GM12878 (cell line): ENCODE measurements at regions not wholly inside any gene's neighbourhood (a gene's known extent, or its start where the extent isn't known, plus 50 kb on each side); places are given as distances from the start of the nearest gene placed in this dataset.

ENCODE experiments used
- ATAC-seq: fragments of 200-7000 bp; cut with Tn5 transposase; 3 replicates; pipeline ENCODE4 v1.9.1; 2020; ENCODE audit warnings: mild to moderate bottlenecking, moderate library complexity
- BruUV-seq: library from RNA; stranded (reverse); fragments of 400-500 nt; replicated peaks from 2 replicates; lab custom pipeline; 2021; lab: Mats Ljungman, UMichigan
- CTCF ChIA-PET: fragments of 300-600 bp; sonication (Branson Sonifier 250); formaldehyde crosslinking; extraction: SDS; loops from one replicate; lab custom pipeline; 2021; ENCODE audit warnings: inconsistent platforms; lab: Yijun Ruan, JAX
- POLR2A ChIA-PET: fragments of 350-600 bp; formaldehyde crosslinking; extraction: SDS; loops from one replicate; lab custom pipeline; 2021; ENCODE audit warnings: inconsistent platforms; lab: Charles Lee
- RAD21 ChIA-PET: fragments of 300-600 bp; sonication (Branson Sonifier 250); formaldehyde crosslinking; loops from one replicate; lab custom pipeline; 2023; ENCODE audit warnings: antibody characterized with exemption; ENCODE audit not compliant: unreplicated experiment; lab: Charles Lee
- SMC1A ChIA-PET: fragments of 300-600 bp; sonication (Branson Sonifier 250); formaldehyde crosslinking; loops from one replicate; lab custom pipeline; 2023; ENCODE audit not compliant: unreplicated experiment, uncharacterized antibody; lab: Charles Lee
- DNase-seq: peaks from one replicate; pipeline ENCODE4 v3.0.0-alpha.2; 2011; ENCODE audit warnings: low read depth, low spot score
- FAIRE-seq: peaks from 3 replicates; lab custom pipeline; 2011; peaks lifted over from hg19 to GRCh38; lab: Jason Lieb, UNC
- H2AFZ ChIP-seq: 2 replicates; pipeline ENCODE4 v1.6.0; 2011; ENCODE audit warnings: low read depth, low read length, control low read depth; ENCODE audit not compliant: control insufficient read depth
- H3K27ac ChIP-seq: 2 replicates; pipeline ENCODE4 v1.5.1; 2011; ENCODE audit warnings: control low read depth; ENCODE audit not compliant: control insufficient read depth, insufficient read depth
- H3K27me3 ChIP-seq, 2 experiments: replicated peaks in 1 of 2; 2 replicates each; pipeline versions ENCODE4 v1.6.0 to v1.6.1; 2011; ENCODE audit warnings: low read length in 1 of 2; ENCODE audit not compliant: control insufficient read depth in 2 of 2, insufficient read depth in 2 of 2
- H3K36me3 ChIP-seq, 2 experiments: 2 replicates each; pipeline ENCODE4 v1.5.1; 2011; ENCODE audit warnings: low read length in 1 of 2; ENCODE audit not compliant: control insufficient read depth in 2 of 2, insufficient read depth in 2 of 2
- H3K4me1 ChIP-seq: 2 replicates; pipeline ENCODE4 v1.6.1; 2011; ENCODE audit warnings: mild to moderate bottlenecking, low read length, moderate library complexity, mixed read lengths; ENCODE audit not compliant: control insufficient read depth, insufficient read depth
- H3K4me2 ChIP-seq: 2 replicates; pipeline ENCODE4 v1.6.0; 2011; ENCODE audit warnings: control low read depth; ENCODE audit not compliant: control insufficient read depth, insufficient read depth
- H3K4me3 ChIP-seq: fragments of 200-600 bp; sonication (generic); 2 replicates; pipeline ENCODE4 v1.5.1; 2016
- H3K79me2 ChIP-seq: 2 replicates; pipeline ENCODE4 v1.6.0; 2011; ENCODE audit warnings: low read length; ENCODE audit not compliant: control insufficient read depth, insufficient read depth
- H3K9ac ChIP-seq: 2 replicates; pipeline ENCODE4 v1.8.0; 2011; ENCODE audit warnings: low read length, control low read depth, mixed read lengths; ENCODE audit not compliant: control insufficient read depth, insufficient read depth
- H3K9me3 ChIP-seq: replicated peaks from 3 replicates; pipeline ENCODE4 v1.5.1; 2011; ENCODE audit warnings: mild to moderate bottlenecking, low read length; ENCODE audit not compliant: control insufficient read depth, insufficient read depth
- H4K20me1 ChIP-seq: 2 replicates; pipeline ENCODE4 v1.6.0; 2011; ENCODE audit not compliant: control insufficient read depth, insufficient read depth
- FOXM1 ChIP-seq: IDR thresholded peaks from 2 replicates; pipeline ENCODE4 v1.6.1; 2012; ENCODE audit warnings: low read depth, mild to moderate bottlenecking, inconsistent platforms, low read length, moderate library complexity
- HDAC6 ChIP-seq: fragments of 200-600 bp; sonication (generic); IDR thresholded peaks from one replicate; pipeline ENCODE4 v1.8.0; 2017; ENCODE audit warnings: antibody characterized with exemption; ENCODE audit not compliant: unreplicated experiment
- IRF4 ChIP-seq: IDR thresholded peaks from 2 replicates; pipeline ENCODE4 v1.6.1; 2011; ENCODE audit warnings: low read depth, low read length
- NRF1 ChIP-seq: conservative IDR thresholded peaks from 2 replicates; pipeline ENCODE4 v1.6.1; 2011; ENCODE audit warnings: mild to moderate bottlenecking, low read depth, low read length, improper control_type of control experiment
- RUNX3 ChIP-seq: IDR thresholded peaks from 2 replicates; pipeline ENCODE4 v1.6.1; 2012; ENCODE audit warnings: low read length, inconsistent platforms
- SIN3A ChIP-seq: IDR thresholded peaks from 2 replicates; pipeline ENCODE4 v1.6.1; 2012; ENCODE audit warnings: low read depth, low read length, improper control_type of control experiment
- SMAD1 ChIP-seq: fragments of 450-650 bp; IDR thresholded peaks from 2 replicates; pipeline ENCODE4 v1.6.1; 2018; ENCODE audit warnings: mild to moderate bottlenecking, low read depth; ENCODE audit not compliant: partially characterized antibody
- SREBF2 ChIP-seq: IDR thresholded peaks from 2 replicates; pipeline ENCODE4 v1.6.1; 2012; ENCODE audit warnings: mild to moderate bottlenecking, low read length
- STAT1 ChIP-seq: fragments of 450-650 bp; conservative IDR thresholded peaks from 2 replicates; pipeline ENCODE4 v1.6.1; 2014; ENCODE audit warnings: antibody characterized with exemption, mild to moderate bottlenecking
- WGBS: methylation state at CpG from one replicate; pipeline ENCODE4 v1.1.6; 2016; ENCODE audit warnings: low lambda C conversion rate; ENCODE audit not compliant: insufficient replicate concordance, insufficient coverage; ENCODE audit errors: missing lambda C conversion rate; 5-methylcytosine and 5-hydroxymethylcytosine counted together
- in situ Hi-C: fragments of 300-500 bp; cut with MboI; formaldehyde crosslinking; loops from 9 replicates; pipeline ENCODE4 v1.14.3; 2018; ENCODE audit warnings: mixed read lengths
- intact Hi-C: fragments of 100-400 bp; cut with micrococcal nuclease; formaldehyde crosslinking; loops from one replicate; pipeline ENCODE4 v1.14.2; 2022; ENCODE audit not compliant: unreplicated experiment
- TF ChIP-seq, protein P1 (sequence below): fragments of 150-350 bp; IDR thresholded peaks from 2 replicates; pipeline ENCODE4 v1.6.1; 2016; ENCODE audit warnings: low read depth, low read length
- TF ChIP-seq, protein P2 (sequence below): fragments of 450-650 bp; IDR thresholded peaks from 2 replicates; pipeline ENCODE4 v1.6.1; 2017; ENCODE audit warnings: borderline replicate concordance
- TF ChIP-seq, protein P3 (sequence below): IDR thresholded peaks from 2 replicates; pipeline ENCODE4 v1.6.1; 2011; ENCODE audit warnings: borderline replicate concordance, low read depth, mild to moderate bottlenecking, moderate library complexity, low read length; ENCODE audit not compliant: insufficient read depth, poor library complexity, severe bottlenecking

DNA sequence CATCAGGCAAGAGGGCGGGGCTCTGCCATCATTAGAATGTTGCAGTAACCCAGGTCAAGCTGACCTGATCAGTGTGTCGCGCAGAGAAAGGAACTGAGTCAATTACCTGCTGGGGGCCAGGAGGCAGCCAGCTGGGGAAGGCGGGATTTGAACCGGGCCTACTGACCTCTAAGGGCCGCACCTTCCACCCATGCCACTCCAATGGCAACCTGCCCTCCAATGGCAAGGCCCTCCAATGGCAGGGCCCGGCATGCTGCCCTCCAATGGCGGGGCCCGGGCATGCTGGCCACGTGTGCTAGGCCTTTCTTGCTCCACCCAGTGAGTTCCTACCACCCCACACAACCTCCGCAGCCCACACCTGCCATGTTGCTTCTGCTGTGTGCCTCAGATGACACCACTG lies 407.6 kb downstream of the CTTN start:
- H3K36me3 ChIP-seq = no peaks in the 10 kb centered on the region
- H3K27me3 ChIP-seq = no peaks in the 10 kb centered on the region; a peak in 1 of 4 replicates
- H3K9ac ChIP-seq = no peak overlapping the region
- no peak for FAIRE-seq
- 48% methylated on average over 11 of the region's 11 CpGs for WGBS
- no peaks in the 10 kb centered on the region for H3K9me3 ChIP-seq
- no peaks in the 10 kb centered on the region for H3K4me1 ChIP-seq
- no peak overlapping the region for H2AFZ ChIP-seq
- no peaks in the 10 kb centered on the region for H3K79me2 ChIP-seq
- no peaks in the 10 kb centered on the region for H4K20me1 ChIP-seq
- POLR2A ChIA-PET = no interaction called here
- in situ Hi-C loops = no loop called here
- no TSS peak for BruUV-seq
- no peak for DNase-seq
- H3K4me2 ChIP-seq = no peak overlapping the region
- H3K4me3 ChIP-seq = no peak overlapping the region
- intact Hi-C loops = no loop called here
- no peak for ATAC-seq
- H3K27ac ChIP-seq = no peak overlapping the region
- SMC1A ChIA-PET = no interaction called here
- TF ChIP-seq FOXM1 (no peak), SMAD1 (no peak), HDAC6 (no peak), IRF4 (no peak), SREBF2 (no peak), RUNX3 (no peak), STAT1 (no peak), NRF1 (no peak), SIN3A (no peak)
- TF ChIP-seq, protein P1, sequence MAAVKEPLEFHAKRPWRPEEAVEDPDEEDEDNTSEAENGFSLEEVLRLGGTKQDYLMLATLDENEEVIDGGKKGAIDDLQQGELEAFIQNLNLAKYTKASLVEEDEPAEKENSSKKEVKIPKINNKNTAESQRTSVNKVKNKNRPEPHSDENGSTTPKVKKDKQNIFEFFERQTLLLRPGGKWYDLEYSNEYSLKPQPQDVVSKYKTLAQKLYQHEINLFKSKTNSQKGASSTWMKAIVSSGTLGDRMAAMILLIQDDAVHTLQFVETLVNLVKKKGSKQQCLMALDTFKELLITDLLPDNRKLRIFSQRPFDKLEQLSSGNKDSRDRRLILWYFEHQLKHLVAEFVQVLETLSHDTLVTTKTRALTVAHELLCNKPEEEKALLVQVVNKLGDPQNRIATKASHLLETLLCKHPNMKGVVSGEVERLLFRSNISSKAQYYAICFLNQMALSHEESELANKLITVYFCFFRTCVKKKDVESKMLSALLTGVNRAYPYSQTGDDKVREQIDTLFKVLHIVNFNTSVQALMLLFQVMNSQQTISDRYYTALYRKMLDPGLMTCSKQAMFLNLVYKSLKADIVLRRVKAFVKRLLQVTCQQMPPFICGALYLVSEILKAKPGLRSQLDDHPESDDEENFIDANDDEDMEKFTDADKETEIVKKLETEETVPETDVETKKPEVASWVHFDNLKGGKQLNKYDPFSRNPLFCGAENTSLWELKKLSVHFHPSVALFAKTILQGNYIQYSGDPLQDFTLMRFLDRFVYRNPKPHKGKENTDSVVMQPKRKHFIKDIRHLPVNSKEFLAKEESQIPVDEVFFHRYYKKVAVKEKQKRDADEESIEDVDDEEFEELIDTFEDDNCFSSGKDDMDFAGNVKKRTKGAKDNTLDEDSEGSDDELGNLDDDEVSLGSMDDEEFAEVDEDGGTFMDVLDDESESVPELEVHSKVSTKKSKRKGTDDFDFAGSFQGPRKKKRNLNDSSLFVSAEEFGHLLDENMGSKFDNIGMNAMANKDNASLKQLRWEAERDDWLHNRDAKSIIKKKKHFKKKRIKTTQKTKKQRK = no peak
- TF ChIP-seq, protein P2, sequence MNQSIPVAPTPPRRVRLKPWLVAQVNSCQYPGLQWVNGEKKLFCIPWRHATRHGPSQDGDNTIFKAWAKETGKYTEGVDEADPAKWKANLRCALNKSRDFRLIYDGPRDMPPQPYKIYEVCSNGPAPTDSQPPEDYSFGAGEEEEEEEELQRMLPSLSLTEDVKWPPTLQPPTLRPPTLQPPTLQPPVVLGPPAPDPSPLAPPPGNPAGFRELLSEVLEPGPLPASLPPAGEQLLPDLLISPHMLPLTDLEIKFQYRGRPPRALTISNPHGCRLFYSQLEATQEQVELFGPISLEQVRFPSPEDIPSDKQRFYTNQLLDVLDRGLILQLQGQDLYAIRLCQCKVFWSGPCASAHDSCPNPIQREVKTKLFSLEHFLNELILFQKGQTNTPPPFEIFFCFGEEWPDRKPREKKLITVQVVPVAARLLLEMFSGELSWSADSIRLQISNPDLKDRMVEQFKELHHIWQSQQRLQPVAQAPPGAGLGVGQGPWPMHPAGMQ = no peak
- TF ChIP-seq, protein P3, sequence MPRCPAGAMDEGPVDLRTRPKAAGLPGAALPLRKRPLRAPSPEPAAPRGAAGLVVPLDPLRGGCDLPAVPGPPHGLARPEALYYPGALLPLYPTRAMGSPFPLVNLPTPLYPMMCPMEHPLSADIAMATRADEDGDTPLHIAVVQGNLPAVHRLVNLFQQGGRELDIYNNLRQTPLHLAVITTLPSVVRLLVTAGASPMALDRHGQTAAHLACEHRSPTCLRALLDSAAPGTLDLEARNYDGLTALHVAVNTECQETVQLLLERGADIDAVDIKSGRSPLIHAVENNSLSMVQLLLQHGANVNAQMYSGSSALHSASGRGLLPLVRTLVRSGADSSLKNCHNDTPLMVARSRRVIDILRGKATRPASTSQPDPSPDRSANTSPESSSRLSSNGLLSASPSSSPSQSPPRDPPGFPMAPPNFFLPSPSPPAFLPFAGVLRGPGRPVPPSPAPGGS = no peak
- CTCF ChIA-PET = no interaction called here
- RAD21 ChIA-PET = no interaction called here
